Posterior vena cava (tissue), 2 donors: ENCODE measurements at regions not wholly inside any gene's neighbourhood (a gene's known extent, or its start where the extent isn't known, plus 50 kb on each side); places are given as distances from the start of the nearest gene placed in this dataset.

ENCODE experiments used
- DNase-seq: peaks from one replicate; pipeline ENCODE4 v3.0.0-alpha.2; 2020; ENCODE audit warnings: low spot score
- intact Hi-C, 2 donors: fragments of 100-400 bp; cut with DNase I; formaldehyde crosslinking; loops; one replicate each; pipeline versions ENCODE4 v1.14.1 to v1.14.2; 2022 to 2023
- donor health status: DM: yes; HTN: yes; CAD: no.
- donor health status: DM: yes; HTN: yes; CAD: no.

GRCh38 chr5:23579566-23579965 is 72.2 kb downstream of the PRDM9 start:
- intact Hi-C loops = no loop called here
- no peak for DNase-seq

GRCh38 chr5:23583081-23583480 is 75.7 kb downstream of the PRDM9 start:
- DNase-seq = no peak
- intact Hi-C loops = no loop called here

- DNase-seq = no peak
- intact Hi-C loops = no loop called here
These were observed 81.5 kb downstream of the PRDM9 start for GRCh38 chr5:23588841-23589326.

GRCh38 chr5:23591250-23591649 is 83.8 kb downstream of the PRDM9 start:
- intact Hi-C loops = no loop called here
- DNase-seq = no peak

GRCh38 chr5:23606927-23607326 is 99.5 kb downstream of the PRDM9 start:
- DNase-seq = no peak
- intact Hi-C loops = no loop called here

GRCh38 chr5:23612701-23613100 is 105.3 kb downstream of the PRDM9 start:
- no peak for DNase-seq
- intact Hi-C loops = no loop called here

- intact Hi-C loops = no loop called here
- no peak for DNase-seq
These were observed 106.2 kb downstream of the PRDM9 start for GRCh38 chr5:23613566-23613965.

- DNase-seq = no peak
- intact Hi-C loops = no loop called here
These were observed 107.0 kb downstream of the PRDM9 start for GRCh38 chr5:23614422-23614821.

- no peak for DNase-seq
- intact Hi-C loops = no loop called here
These were observed 119.6 kb downstream of the PRDM9 start for GRCh38 chr5:23626961-23627360.

- DNase-seq = no peak
- intact Hi-C loops = no loop called here
These were observed 120.6 kb downstream of the PRDM9 start for GRCh38 chr5:23627976-23628375.

- DNase-seq = no peak
- intact Hi-C loops = no loop called here
These were observed 122.0 kb downstream of the PRDM9 start for GRCh38 chr5:23629396-23629795.

- intact Hi-C loops = no loop called here
These were observed 124.1 kb downstream of the PRDM9 start for GRCh38 chr5:23631302-23632045.

GRCh38 chr5:23635938-23636337 is 128.5 kb downstream of the PRDM9 start:
- intact Hi-C loops = no loop called here

More at GRCh38 chr5:23631302-23632045, 124.1 kb downstream of the PRDM9 start:
- peak; percentile 45 for DNase-seq

GRCh38 chr5:23639326-23639725 is 131.9 kb downstream of the PRDM9 start:
- no peak for DNase-seq
- intact Hi-C loops = no loop called here

More at GRCh38 chr5:23635938-23636337, 128.5 kb downstream of the PRDM9 start:
- no peak for DNase-seq

GRCh38 chr5:23648656-23649055 is 141.2 kb downstream of the PRDM9 start:
- intact Hi-C loops = no loop called here
- no peak for DNase-seq

- DNase-seq = no peak
- intact Hi-C loops = no loop called here
These were observed 142.2 kb downstream of the PRDM9 start for GRCh38 chr5:23649594-23649993.

GRCh38 chr5:23655674-23656073 is 148.3 kb downstream of the PRDM9 start:
- intact Hi-C loops = no loop called here
- no peak for DNase-seq

GRCh38 chr5:23675456-23675855 is 168.0 kb downstream of the PRDM9 start:
- no peak for DNase-seq
- intact Hi-C loops = no loop called here

GRCh38 chr5:23677996-23678395 is 170.6 kb downstream of the PRDM9 start:
- DNase-seq = no peak
- intact Hi-C loops = no loop called here

GRCh38 chr5:23684103-23684502 is 176.7 kb downstream of the PRDM9 start:
- intact Hi-C loops = no loop called here
- no peak for DNase-seq
